ENCODE measurements at regions not wholly inside any gene's neighbourhood (a gene's known extent, or its start where the extent isn't known, plus 50 kb on each side); places are given as distances from the start of the nearest gene placed in this dataset.

DNA sequence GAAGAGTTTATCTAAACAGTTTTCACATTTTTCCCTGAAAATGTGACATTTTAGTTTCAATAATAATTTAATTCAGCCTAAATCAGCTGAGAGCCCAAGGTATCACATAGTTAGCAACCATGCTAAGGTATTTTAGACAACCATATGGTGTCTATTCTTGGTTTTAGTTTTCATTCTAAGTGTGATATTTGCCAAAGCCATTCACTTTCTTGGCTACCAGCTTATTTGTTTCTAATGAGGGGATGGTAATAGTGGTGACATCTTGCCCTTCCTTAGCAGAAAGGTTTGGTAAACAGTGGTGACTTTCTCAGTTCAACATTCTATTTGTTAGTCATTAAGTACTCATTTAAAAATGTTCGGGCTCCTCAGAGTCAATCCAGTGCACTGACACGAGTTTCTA, 854.9 kb upstream of the HTR2C start:
- Histone ChIP-seq H3K4me3 (replicated peaks in 1 of 3; ENCODE audit: insufficient read depth in 1 of 3, low read depth in 2 of 3, low read length in 3 of 3) (no peak overlapping the region), H4K20me1 (ENCODE audit: insufficient read depth, low read length) (no peaks in the 10 kb centered on the region), H3K9me3 (ENCODE audit: low read length) (no peaks in the 10 kb centered on the region), H3K27me3 (ENCODE audit: control insufficient read depth in 1 of 2, insufficient read depth in 2 of 2, low read length in 2 of 2) (no peaks in the 10 kb centered on the region), H3K79me2 (ENCODE audit: insufficient read depth, low read length) (no peaks in the 10 kb centered on the region), H3K4me2 (ENCODE audit: low read depth, low read length) (no peak overlapping the region), H3K27ac (ENCODE audit: extremely low read length, insufficient read depth, low read length) (no peak overlapping the region), H3K9ac (ENCODE audit: insufficient read depth, low read depth, low read length) (no peak overlapping the region), H3K36me3 (replicated peaks in 1 of 2; ENCODE audit: control insufficient read depth in 1 of 2, insufficient read depth in 2 of 2, low read length in 2 of 2) (no peaks in the 10 kb centered on the region), H3K4me1 (ENCODE audit: insufficient read depth, low read length) (no peaks in the 10 kb centered on the region), H2AFZ (ENCODE audit: low read length) (no peak overlapping the region)
- intact Hi-C loops (cut with micrococcal nuclease; ENCODE audit: unreplicated experiment) (no loop called here), in situ Hi-C loops (cut with HindIII; ENCODE audit: extremely low pct_ligation_motif_present, low pct_unique_long_range_greater_than_20kb) (no loop called here)
- ChIA-PET POLR2A (no interaction called here), CTCF (ENCODE audit: low intra/inter-chr PET ratio, low total read pairs) (no interaction called here)
- FAIRE-seq (no peak), DNase-seq (ENCODE audit: low spot score) (no peak), ATAC-seq (no peak)
- WGBS (ENCODE audit: low lambda C conversion rate): 0% methylated on average over 2 of the region's 2 CpGs
- TF ChIP-seq JARID2 (CRISPR knock-in tag; IDR thresholded peaks at IDR 0.05; ENCODE audit: insufficient replicate concordance) (no peak), ASH2L (IDR thresholded peaks at IDR 0.05; ENCODE audit: insufficient read length, low read depth, low read length) (no peak), ZNF616 (CRISPR knock-in tag; IDR thresholded peaks at IDR 0.05; ENCODE audit: low read depth) (no peak)
- TF ChIP-seq, protein P1, sequence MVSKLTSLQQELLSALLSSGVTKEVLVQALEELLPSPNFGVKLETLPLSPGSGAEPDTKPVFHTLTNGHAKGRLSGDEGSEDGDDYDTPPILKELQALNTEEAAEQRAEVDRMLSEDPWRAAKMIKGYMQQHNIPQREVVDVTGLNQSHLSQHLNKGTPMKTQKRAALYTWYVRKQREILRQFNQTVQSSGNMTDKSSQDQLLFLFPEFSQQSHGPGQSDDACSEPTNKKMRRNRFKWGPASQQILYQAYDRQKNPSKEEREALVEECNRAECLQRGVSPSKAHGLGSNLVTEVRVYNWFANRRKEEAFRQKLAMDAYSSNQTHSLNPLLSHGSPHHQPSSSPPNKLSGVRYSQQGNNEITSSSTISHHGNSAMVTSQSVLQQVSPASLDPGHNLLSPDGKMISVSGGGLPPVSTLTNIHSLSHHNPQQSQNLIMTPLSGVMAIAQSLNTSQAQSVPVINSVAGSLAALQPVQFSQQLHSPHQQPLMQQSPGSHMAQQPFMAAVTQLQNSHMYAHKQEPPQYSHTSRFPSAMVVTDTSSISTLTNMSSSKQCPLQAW (CRISPR knock-in tag; IDR thresholded peaks at IDR 0.05): no peak
- TF ChIP-seq, protein P2, sequence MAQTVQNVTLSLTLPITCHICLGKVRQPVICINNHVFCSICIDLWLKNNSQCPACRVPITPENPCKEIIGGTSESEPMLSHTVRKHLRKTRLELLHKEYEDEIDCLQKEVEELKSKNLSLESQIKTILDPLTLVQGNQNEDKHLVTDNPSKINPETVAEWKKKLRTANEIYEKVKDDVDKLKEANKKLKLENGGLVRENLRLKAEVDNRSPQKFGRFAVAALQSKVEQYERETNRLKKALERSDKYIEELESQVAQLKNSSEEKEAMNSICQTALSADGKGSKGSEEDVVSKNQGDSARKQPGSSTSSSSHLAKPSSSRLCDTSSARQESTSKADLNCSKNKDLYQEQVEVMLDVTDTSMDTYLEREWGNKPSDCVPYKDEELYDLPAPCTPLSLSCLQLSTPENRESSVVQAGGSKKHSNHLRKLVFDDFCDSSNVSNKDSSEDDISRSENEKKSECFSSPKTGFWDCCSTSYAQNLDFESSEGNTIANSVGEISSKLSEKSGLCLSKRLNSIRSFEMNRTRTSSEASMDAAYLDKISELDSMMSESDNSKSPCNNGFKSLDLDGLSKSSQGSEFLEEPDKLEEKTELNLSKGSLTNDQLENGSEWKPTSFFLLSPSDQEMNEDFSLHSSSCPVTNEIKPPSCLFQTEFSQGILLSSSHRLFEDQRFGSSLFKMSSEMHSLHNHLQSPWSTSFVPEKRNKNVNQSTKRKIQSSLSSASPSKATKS (CRISPR knock-in tag; IDR thresholded peaks at IDR 0.05): no peak
- BruUV-seq (replicated peaks): no TSS peak
